ENCODE measurements at regions not wholly inside any gene's neighbourhood (a gene's known extent, or its start where the extent isn't known, plus 50 kb on each side); places are given as distances from the start of the nearest gene placed in this dataset.

- TF ChIP-seq SMAD4 (CRISPR knock-in tag; IDR thresholded peaks at IDR 0.05): no peak
- TF ChIP-seq CTCF (IDR thresholded peaks at IDR 0.05): no peak
- no peak for TF ChIP-seq USF2 (CRISPR knock-in tag; IDR thresholded peaks at IDR 0.05)
- no peak for TF ChIP-seq HMGXB4 (CRISPR knock-in tag; IDR thresholded peaks at IDR 0.05)
- TF ChIP-seq NR2C2 (CRISPR knock-in tag; IDR thresholded peaks at IDR 0.05): no peak
- no peak for TF ChIP-seq ESRRA (CRISPR knock-in tag; IDR thresholded peaks at IDR 0.05; ENCODE audit: borderline replicate concordance)
- TF ChIP-seq ZBTB21 (CRISPR knock-in tag; IDR thresholded peaks at IDR 0.05; ENCODE audit: borderline replicate concordance): no peak
- TF ChIP-seq CREM (CRISPR knock-in tag; IDR thresholded peaks at IDR 0.05): no peak
- no peak for TF ChIP-seq AFF4 (CRISPR knock-in tag; IDR thresholded peaks at IDR 0.05; ENCODE audit: borderline replicate concordance)
- no peak for TF ChIP-seq SP1 (CRISPR knock-in tag; conservative IDR thresholded peaks at IDR 0.05)
- no peak for TF ChIP-seq MAX (CRISPR knock-in tag; IDR thresholded peaks at IDR 0.05)
- no peak for TF ChIP-seq KAT7 (CRISPR knock-in tag; IDR thresholded peaks at IDR 0.05; ENCODE audit: borderline replicate concordance)
- TF ChIP-seq GABPB1 (CRISPR knock-in tag; IDR thresholded peaks at IDR 0.05): no peak
Measured at GRCh38 chr1:82597649-82598048, 796.9 kb downstream of the ADGRL2 start.
